ENCODE measurements at regions not wholly inside any gene's neighbourhood (a gene's known extent, or its start where the extent isn't known, plus 50 kb on each side); places are given as distances from the start of the nearest gene placed in this dataset.

GRCh38 chr15:97684249-97684648 is 276.3 kb upstream of the ARRDC4 start:
- Histone ChIP-seq H3K27me3 (replicated peaks; ENCODE audit: control insufficient read depth, insufficient read depth, low read length) (no peaks in the 10 kb centered on the region), H3K36me3 (ENCODE audit: control insufficient read depth, insufficient read depth, low read length) (no peaks in the 10 kb centered on the region), H3K4me3 (replicated peaks; ENCODE audit: low read depth, low read length) (no peak overlapping the region)
- DNase-seq (ENCODE audit: extremely low read depth, insufficient read length), result no peak
- TF ChIP-seq CTCF (IDR thresholded peaks at IDR 0.05; ENCODE audit: insufficient read depth, low read length, poor library complexity, severe bottlenecking), result no peak

- Histone ChIP-seq H3K4me3 (replicated peaks; ENCODE audit: low read depth, low read length) (no peak overlapping the region), H3K36me3 (ENCODE audit: control insufficient read depth, insufficient read depth, low read length) (no peaks in the 10 kb centered on the region), H3K27me3 (replicated peaks; ENCODE audit: control insufficient read depth, insufficient read depth, low read length) (no peaks in the 10 kb centered on the region)
- TF ChIP-seq CTCF (IDR thresholded peaks at IDR 0.05; ENCODE audit: insufficient read depth, low read length, poor library complexity, severe bottlenecking), result no peak
- DNase-seq (ENCODE audit: extremely low read depth, insufficient read length), result no peak
Observed at GRCh38 chr15:97686324-97686723, 274.2 kb upstream of the ARRDC4 start.

- Histone ChIP-seq H3K4me3 (replicated peaks; ENCODE audit: low read depth, low read length) (no peak overlapping the region), H3K36me3 (ENCODE audit: control insufficient read depth, insufficient read depth, low read length) (no peaks in the 10 kb centered on the region), H3K27me3 (replicated peaks; ENCODE audit: control insufficient read depth, insufficient read depth, low read length) (no peaks in the 10 kb centered on the region)
- TF ChIP-seq CTCF (IDR thresholded peaks at IDR 0.05; ENCODE audit: insufficient read depth, low read length, poor library complexity, severe bottlenecking), result no peak
- DNase-seq (ENCODE audit: extremely low read depth, insufficient read length), result no peak
Observed at GRCh38 chr15:97687654-97688053, 272.8 kb upstream of the ARRDC4 start.

GRCh38 chr15:97688177-97688576 is 272.3 kb upstream of the ARRDC4 start:
- no peak for DNase-seq (ENCODE audit: extremely low read depth, insufficient read length)
- H3K36me3 ChIP-seq (ENCODE audit: control insufficient read depth, insufficient read depth, low read length), result no peaks in the 10 kb centered on the region
- TF ChIP-seq CTCF (IDR thresholded peaks at IDR 0.05; ENCODE audit: insufficient read depth, low read length, poor library complexity, severe bottlenecking), result no peak
- no peak overlapping the region for H3K4me3 ChIP-seq (replicated peaks; ENCODE audit: low read depth, low read length)
- no peaks in the 10 kb centered on the region for H3K27me3 ChIP-seq (replicated peaks; ENCODE audit: control insufficient read depth, insufficient read depth, low read length)

DNA sequence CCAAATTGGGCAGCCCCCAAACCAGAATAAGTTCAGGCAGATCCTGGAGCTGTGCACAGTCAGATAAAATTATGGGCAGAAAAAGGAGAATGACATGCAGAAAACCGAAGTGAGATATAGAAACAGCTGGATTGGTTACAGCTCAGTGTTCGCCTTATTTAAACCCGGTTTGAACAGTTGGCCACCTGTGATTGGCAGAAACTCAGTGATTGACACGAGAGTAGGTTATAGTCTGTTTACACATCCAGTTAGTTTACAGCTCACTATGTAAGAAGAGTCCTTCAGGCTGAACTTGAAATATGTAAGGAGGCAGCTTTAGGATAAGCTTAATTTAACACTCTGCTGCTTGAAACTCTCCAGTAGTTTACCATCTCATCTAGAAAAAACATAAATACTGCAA is 271.6 kb upstream of the ARRDC4 start:
- DNase-seq (ENCODE audit: extremely low read depth, insufficient read length), result no peak
- H3K27me3 ChIP-seq (replicated peaks; ENCODE audit: control insufficient read depth, insufficient read depth, low read length), result no peaks in the 10 kb centered on the region
- TF ChIP-seq CTCF (IDR thresholded peaks at IDR 0.05; ENCODE audit: insufficient read depth, low read length, poor library complexity, severe bottlenecking), result no peak
- H3K36me3 ChIP-seq (ENCODE audit: control insufficient read depth, insufficient read depth, low read length), result no peaks in the 10 kb centered on the region
- H3K4me3 ChIP-seq (replicated peaks; ENCODE audit: low read depth, low read length), result no peak overlapping the region

DNA sequence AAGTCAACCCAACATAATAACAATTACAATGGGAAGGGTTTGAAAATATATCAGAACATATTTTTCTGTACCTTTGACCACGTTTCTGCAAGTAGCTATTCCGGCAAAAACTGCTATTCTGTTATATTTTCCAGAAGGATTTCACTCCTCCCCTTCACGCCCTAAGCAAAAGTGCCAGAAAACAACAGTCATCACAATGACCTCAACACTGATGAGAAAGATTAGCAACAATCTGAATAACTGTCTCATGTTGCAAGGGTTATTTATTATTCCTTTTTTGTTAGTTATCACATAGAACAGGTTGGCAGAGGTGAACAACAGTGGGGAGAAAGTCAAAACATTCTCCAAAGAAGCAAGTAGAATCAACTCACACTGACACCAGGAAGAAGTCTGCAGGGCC is 269.4 kb upstream of the ARRDC4 start:
- H3K36me3 ChIP-seq (ENCODE audit: control insufficient read depth, insufficient read depth, low read length), result no peaks in the 10 kb centered on the region
- no peaks in the 10 kb centered on the region for H3K27me3 ChIP-seq (replicated peaks; ENCODE audit: control insufficient read depth, insufficient read depth, low read length)
- no peak for DNase-seq (ENCODE audit: extremely low read depth, insufficient read length)
- H3K4me3 ChIP-seq (replicated peaks; ENCODE audit: low read depth, low read length), result no peak overlapping the region
- no peak for TF ChIP-seq CTCF (IDR thresholded peaks at IDR 0.05; ENCODE audit: insufficient read depth, low read length, poor library complexity, severe bottlenecking)

All from GM06990 (cell line).